GM19239 (cell line): ENCODE measurements at regions not wholly inside any gene's neighbourhood (a gene's known extent, or its start where the extent isn't known, plus 50 kb on each side); places are given as distances from the start of the nearest gene placed in this dataset.

ENCODE experiments used
- DNase-seq: peaks from one replicate; pipeline ENCODE4 v3.0.0; 2011; ENCODE audit warnings: low spot score; ENCODE audit not compliant: insufficient read length
- FAIRE-seq: peaks from 2 replicates; lab custom pipeline; 2011; peaks lifted over from hg19 to GRCh38; lab: Jason Lieb, UNC

GRCh38 chr9:1794547-1795270, 220.4 kb upstream of the SMARCA2 start:
- DNase-seq (no peak), FAIRE-seq (no peak)

- no peak for DNase-seq
Measured at GRCh38 chr9:1804128-1804865, 210.8 kb upstream of the SMARCA2 start.

GRCh38 chr9:1829719-1830118, 185.4 kb upstream of the SMARCA2 start:
- DNase-seq (no peak), FAIRE-seq (no peak)

More at GRCh38 chr9:1804128-1804865, 210.8 kb upstream of the SMARCA2 start:
- FAIRE-seq = no peak

DNA sequence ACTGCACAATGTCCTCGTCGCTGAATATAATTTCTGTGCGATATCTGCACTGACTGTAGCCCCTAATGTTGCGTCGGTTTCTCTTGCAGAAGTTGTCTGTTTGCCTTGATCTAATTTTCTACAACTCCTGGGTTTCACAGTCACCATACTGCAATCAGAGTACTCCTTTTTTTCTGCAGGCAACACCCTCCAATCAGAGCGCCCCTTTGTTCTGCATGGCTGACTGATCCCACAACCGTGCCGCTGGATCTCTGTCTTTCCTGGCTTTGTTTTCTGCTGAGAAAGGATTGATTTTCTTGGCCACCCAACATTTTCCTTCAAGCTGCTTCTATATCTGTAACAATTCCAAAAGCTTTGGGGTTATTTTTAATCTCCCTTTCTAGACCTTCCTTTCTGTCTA, 182.2 kb upstream of the SMARCA2 start:
- FAIRE-seq (no peak), DNase-seq (no peak)

- no peak for FAIRE-seq
- peak; percentile 22 for DNase-seq
Measured at GRCh38 chr9:1837453-1838084, 177.6 kb upstream of the SMARCA2 start.

DNA sequence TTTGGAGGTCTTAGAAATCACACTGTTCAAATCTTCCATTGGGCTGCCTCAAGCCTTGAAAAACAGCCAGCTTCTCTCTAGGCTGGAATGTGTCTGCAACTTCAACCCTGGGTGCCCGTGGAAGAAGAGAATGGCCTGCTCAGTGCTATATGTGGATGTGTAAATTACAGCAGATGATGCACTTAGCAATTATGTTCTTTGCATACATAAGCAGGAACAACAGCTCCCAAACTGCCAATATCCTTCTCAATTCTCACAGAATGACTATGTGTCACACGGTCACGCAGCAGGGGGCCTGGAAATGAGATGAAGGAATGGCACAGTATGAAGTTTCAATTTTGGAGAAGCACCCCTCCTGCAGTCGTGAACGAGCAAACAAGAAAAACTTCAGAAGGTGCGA, 175.2 kb upstream of the SMARCA2 start:
- no peak for DNase-seq
- FAIRE-seq = no peak

GRCh38 chr9:1845425-1845824, 169.7 kb upstream of the SMARCA2 start:
- DNase-seq (no peak), FAIRE-seq (no peak)

DNA sequence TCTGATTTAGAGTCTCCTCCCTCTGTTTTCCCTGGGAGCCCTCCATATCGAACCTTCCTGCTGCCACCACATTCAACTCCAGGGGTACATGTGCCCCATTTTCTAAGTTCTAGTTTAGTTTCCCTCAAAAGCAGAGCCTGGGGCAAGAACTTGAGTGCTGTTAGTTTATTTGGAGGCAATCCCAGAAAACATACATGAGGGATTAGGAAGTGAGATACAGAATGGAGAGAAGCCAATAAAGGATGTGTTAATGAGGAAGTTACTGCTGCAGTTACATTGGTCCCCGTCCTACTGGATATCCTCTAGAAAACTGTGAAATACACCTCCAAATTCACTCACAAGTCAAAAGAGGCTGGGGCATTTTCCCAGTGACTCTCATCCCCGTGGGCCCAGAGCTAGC, 159.4 kb upstream of the SMARCA2 start:
- FAIRE-seq (no peak), DNase-seq (no peak)

DNA sequence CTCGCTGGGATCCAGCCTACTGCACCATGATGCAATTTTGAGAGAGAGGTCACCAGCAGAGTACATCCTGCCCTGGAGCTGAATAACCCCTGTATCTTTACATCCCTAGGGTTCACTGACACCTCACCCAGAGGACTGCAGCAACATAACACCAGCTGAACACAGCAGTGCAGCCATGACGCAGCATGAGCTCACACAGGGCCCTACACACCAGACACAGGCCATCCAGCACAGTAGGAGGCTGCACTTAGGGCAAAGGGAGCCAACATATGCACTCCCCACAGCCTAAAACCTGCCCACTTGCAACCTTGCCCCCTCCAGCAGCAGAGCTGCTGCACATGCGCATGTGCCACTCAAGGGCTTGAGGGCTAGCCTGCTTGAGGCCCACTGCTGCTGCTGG, 157.3 kb upstream of the SMARCA2 start:
- FAIRE-seq = no peak

DNA sequence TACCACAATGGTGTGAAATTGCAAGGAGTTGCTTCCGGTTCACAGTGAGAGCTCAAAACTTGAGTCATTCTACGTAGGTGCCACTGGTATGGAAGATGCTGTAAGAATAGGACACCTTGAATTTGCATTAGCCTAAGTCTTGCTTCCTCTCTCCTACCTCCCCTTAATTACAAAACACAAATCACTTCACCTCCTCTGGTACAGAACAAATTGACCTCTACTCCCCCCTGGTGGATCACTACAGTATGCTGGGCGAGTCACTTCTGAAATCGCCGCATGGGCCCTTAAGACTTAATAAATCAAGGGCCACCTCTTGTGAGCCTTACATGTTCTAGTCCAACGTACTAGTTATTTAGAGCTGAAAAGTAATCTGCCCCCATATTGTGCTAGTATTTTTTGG, 145.3 kb upstream of the SMARCA2 start:
- DNase-seq (no peak), FAIRE-seq (peak; percentile 80)

More for the DNA sequence above, 157.3 kb upstream of the SMARCA2 start:
- DNase-seq = no peak

DNA sequence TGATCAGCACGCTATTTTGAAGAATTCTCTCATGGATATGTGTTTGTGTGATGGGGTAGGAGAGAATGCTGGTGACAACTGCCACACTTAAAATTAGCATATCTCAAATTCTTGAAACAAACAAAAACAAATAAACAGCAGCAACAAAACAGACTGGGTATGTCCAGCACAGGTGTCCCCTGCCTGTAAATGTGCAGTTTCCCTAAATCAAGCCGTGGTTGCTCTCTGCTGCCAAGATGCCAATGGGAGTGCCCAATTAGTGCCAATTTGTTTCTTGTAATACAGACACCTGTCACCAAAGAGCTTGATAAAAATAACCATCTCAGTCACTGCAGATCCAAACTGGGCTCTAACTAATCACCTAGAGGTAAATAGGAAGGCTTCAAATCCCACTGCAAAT, 144.2 kb upstream of the SMARCA2 start:
- FAIRE-seq = no peak
- no peak for DNase-seq

DNA sequence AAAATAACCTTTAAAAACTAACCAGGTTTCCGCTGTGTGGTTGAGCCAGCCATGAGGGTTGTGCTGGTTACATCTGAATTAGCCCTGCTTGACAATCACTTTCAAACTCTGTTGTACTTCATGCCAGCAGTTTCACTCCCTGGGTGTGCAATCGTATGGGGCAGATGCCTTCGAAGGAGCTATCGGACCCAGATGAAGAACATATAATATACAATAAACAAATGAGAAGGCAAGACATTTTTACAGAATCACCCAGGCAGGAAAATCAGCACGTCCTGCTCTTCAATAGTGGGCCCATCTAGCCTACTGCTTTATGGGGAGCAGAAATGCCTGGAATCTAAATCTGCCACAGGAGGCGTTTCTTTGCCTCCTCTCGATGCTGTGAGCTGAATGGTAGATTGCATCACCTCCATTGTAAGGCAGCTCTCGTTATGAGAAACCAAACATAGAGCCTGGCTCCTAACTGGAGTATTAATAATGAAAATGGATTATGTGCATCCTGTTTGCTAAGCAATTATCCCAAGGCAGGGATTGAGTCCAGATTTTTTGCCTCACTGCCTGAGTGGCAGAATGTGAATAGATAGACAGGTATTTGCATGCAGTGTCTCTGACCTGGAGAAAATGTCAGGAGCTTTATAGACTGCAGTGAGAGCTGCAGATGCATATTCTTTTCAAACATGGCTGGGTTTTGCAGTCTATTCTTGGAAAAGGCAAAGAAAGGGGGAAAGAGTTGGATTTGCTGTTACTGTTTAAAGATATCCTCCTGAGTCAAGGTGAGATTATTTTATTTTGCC, 143.3 kb upstream of the SMARCA2 start:
- FAIRE-seq (peak; percentile 48), DNase-seq (no peak)

GRCh38 chr9:1875251-1875851, 139.8 kb upstream of the SMARCA2 start:
- peak; percentile 84 for FAIRE-seq
- no peak for DNase-seq

GRCh38 chr9:1875921-1876448, 139.2 kb upstream of the SMARCA2 start:
- FAIRE-seq (peak; percentile 98), DNase-seq (peak; percentile 23)

DNA sequence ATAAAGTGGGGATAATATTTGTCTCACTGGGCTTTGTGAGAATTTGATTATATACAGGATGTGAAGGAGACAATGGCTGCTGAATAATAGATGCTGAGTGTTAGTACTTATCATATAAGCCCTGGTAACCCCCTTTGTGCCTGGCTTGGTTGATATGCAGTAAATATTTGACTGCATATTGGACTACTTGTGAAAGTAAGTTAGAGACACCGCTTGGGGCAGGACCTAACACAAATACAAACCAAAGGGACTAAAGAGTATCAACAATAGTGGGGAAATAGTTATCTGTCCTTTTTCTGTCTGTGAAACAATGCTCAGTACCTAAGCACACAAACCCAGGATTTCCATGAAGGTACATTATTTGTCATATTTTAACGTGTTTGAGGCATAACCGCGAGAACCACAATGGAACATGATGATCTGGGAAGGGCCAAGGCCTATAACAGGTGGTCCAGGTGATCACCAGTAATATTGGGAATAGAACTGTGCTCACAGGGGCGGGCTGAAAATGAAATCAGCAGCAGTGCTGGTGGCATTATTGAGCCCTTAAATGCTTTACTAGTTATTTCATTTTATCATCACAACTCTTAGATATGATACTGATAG, 138.2 kb upstream of the SMARCA2 start:
- no peak for DNase-seq
- peak; percentile 31 for FAIRE-seq

- DNase-seq = no peak
- FAIRE-seq = no peak
Measured at GRCh38 chr9:1877951-1878350, 137.2 kb upstream of the SMARCA2 start.

DNA sequence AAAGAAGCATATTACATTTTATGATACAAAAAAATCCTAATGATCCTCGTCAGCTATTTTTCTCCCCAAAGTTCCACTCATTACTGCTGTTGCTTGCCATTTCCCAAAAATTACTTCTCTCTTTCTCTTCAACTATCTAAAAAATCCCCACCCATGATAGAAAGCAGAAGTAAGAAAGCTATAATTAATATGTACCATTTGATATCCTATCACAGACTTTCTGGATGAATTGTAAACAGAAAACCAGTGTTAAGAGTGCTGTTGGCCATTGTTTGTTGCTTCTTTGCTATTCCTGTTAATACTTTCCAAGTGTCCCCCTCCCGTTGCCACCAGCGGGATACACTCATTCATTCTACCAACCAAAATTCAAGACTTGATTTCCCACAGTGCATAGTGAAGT, 136.3 kb upstream of the SMARCA2 start:
- DNase-seq (no peak), FAIRE-seq (no peak)

- FAIRE-seq (peak; percentile 87), DNase-seq (no peak)
Measured at GRCh38 chr9:1879501-1879900, 135.6 kb upstream of the SMARCA2 start.

GRCh38 chr9:1880038-1880565, 135.0 kb upstream of the SMARCA2 start:
- DNase-seq (no peak), FAIRE-seq (no peak)
